ENCODE measurements at regions not wholly inside any gene's neighbourhood (a gene's known extent, or its start where the extent isn't known, plus 50 kb on each side); places are given as distances from the start of the nearest gene placed in this dataset.
"Not testable (repeated sequence)": the region's sequence is repeated elsewhere in the genome, so short reads cannot be mapped to it uniquely, and the experiment has no call there.

- H3K36me3 ChIP-seq (ENCODE audit: control insufficient read depth, low read length) = no peaks in the 10 kb centered on the region
- H3K4me1 ChIP-seq (ENCODE audit: control insufficient read depth, low read length) = no peaks in the 10 kb centered on the region
- H3K27me3 ChIP-seq (ENCODE audit: control insufficient read depth, low read length) = no peaks in the 10 kb centered on the region
- no peaks in the 10 kb centered on the region for H3K79me2 ChIP-seq (ENCODE audit: control insufficient read depth, low read length)
- no peak overlapping the region for H3K4me3 ChIP-seq (ENCODE audit: low read length)
- no peak overlapping the region for H3K27ac ChIP-seq (ENCODE audit: low read depth, low read length)
- no peak overlapping the region for H3K4me2 ChIP-seq (ENCODE audit: low read length)
- no peak for TF ChIP-seq EZH2phosphoT487 (IDR thresholded peaks at IDR 0.05; ENCODE audit: borderline replicate concordance, low read length)
- no peaks in the 10 kb centered on the region for H3K9me2 ChIP-seq (replicated peaks; ENCODE audit: control insufficient read depth, low read length)
- peaks cover 2% of the 10 kb centered on the region; the same call in 1 of the 2 replicates for H3K9me3 ChIP-seq (ENCODE audit: control insufficient read depth, insufficient read depth, low read length)
- H4K20me1 ChIP-seq (ENCODE audit: control insufficient read depth, insufficient read depth, low read depth, low read length) = no peaks in the 10 kb centered on the region
- H3F3A ChIP-seq (ENCODE audit: control insufficient read depth, insufficient read depth) = no peaks in the 10 kb centered on the region
Measured at GRCh38 chr4:188400451-188400850, 261.2 kb downstream of the TRIML1 start.

- no peak for TF ChIP-seq EZH2phosphoT487 (IDR thresholded peaks at IDR 0.05; ENCODE audit: borderline replicate concordance, low read length)
- no peak for TF ChIP-seq CTCF (IDR thresholded peaks at IDR 0.05; ENCODE audit: low read depth, low read length, poor library complexity, severe bottlenecking)
- Histone ChIP-seq H3K27ac (ENCODE audit: low read depth, low read length) (no peak overlapping the region), H3F3A (ENCODE audit: control insufficient read depth, insufficient read depth) (no peaks in the 10 kb centered on the region), H3K36me3 (ENCODE audit: control insufficient read depth, low read length) (no peaks in the 10 kb centered on the region), H3K9me3 (ENCODE audit: control insufficient read depth, insufficient read depth, low read length) (peaks cover 2% of the 10 kb centered on the region; the same call in 1 of the 2 replicates), H3K27me3 (ENCODE audit: control insufficient read depth, low read length) (no peaks in the 10 kb centered on the region), H3K9me2 (replicated peaks; ENCODE audit: control insufficient read depth, low read length) (no peaks in the 10 kb centered on the region), H3K4me3 (ENCODE audit: low read length) (no peak overlapping the region), H3K4me1 (ENCODE audit: control insufficient read depth, low read length) (no peaks in the 10 kb centered on the region), H4K20me1 (ENCODE audit: control insufficient read depth, insufficient read depth, low read depth, low read length) (no peaks in the 10 kb centered on the region), H3K79me2 (ENCODE audit: control insufficient read depth, low read length) (no peaks in the 10 kb centered on the region), H3K4me2 (ENCODE audit: low read length) (no peak overlapping the region)
Measured at GRCh38 chr4:188403272-188403671, 264.0 kb downstream of the TRIML1 start.

- not testable (repeated sequence) for H3K9me2 ChIP-seq (replicated peaks; ENCODE audit: control insufficient read depth, low read length); H3K27me3 ChIP-seq (ENCODE audit: control insufficient read depth, low read length); H3K79me2 ChIP-seq (ENCODE audit: control insufficient read depth, low read length); H4K20me1 ChIP-seq (ENCODE audit: control insufficient read depth, insufficient read depth, low read depth, low read length); H3K4me1 ChIP-seq (ENCODE audit: control insufficient read depth, low read length); H3K36me3 ChIP-seq (ENCODE audit: control insufficient read depth, low read length); H3F3A ChIP-seq (ENCODE audit: control insufficient read depth, insufficient read depth); H3K4me2 ChIP-seq (ENCODE audit: low read length); H3K27ac ChIP-seq (ENCODE audit: low read depth, low read length); H3K4me3 ChIP-seq (ENCODE audit: low read length); H3K9me3 ChIP-seq (ENCODE audit: control insufficient read depth, insufficient read depth, low read length)
Measured at GRCh38 chr4:188405071-188405835, 266.0 kb downstream of the TRIML1 start.

GRCh38 chr4:188408244-188409030 is 269.2 kb downstream of the TRIML1 start:
- H3K4me2 ChIP-seq (ENCODE audit: low read length) = no peak overlapping the region
- TF ChIP-seq CTCF (IDR thresholded peaks at IDR 0.05; ENCODE audit: low read depth, low read length, poor library complexity, severe bottlenecking) (no peak), EZH2phosphoT487 (IDR thresholded peaks at IDR 0.05; ENCODE audit: borderline replicate concordance, low read length) (no peak)
- H3K79me2 ChIP-seq (ENCODE audit: control insufficient read depth, low read length) = no peaks in the 10 kb centered on the region

More at GRCh38 chr4:188408244-188409030, 269.2 kb downstream of the TRIML1 start:
- Histone ChIP-seq H3K4me1 (ENCODE audit: control insufficient read depth, low read length) (no peaks in the 10 kb centered on the region), H3K4me3 (ENCODE audit: low read length) (no peak overlapping the region), H4K20me1 (ENCODE audit: control insufficient read depth, insufficient read depth, low read depth, low read length) (no peaks in the 10 kb centered on the region), H3K27me3 (ENCODE audit: control insufficient read depth, low read length) (no peaks in the 10 kb centered on the region), H3K9me2 (replicated peaks; ENCODE audit: control insufficient read depth, low read length) (no peaks in the 10 kb centered on the region), H3F3A (ENCODE audit: control insufficient read depth, insufficient read depth) (no peaks in the 10 kb centered on the region), H3K27ac (ENCODE audit: low read depth, low read length) (no peak overlapping the region), H3K36me3 (ENCODE audit: control insufficient read depth, low read length) (no peaks in the 10 kb centered on the region), H3K9me3 (ENCODE audit: control insufficient read depth, insufficient read depth, low read length) (peaks cover 2% of the 10 kb centered on the region; the same call in 1 of the 2 replicates)

Measured in DOHH2 (cell line).